Mesenteric fat pad (tissue), 1 donor: ENCODE measurements at regions not wholly inside any gene's neighbourhood (a gene's known extent, or its start where the extent isn't known, plus 50 kb on each side); places are given as distances from the start of the nearest gene placed in this dataset. TPM values are rescaled to one million over a fixed set of nuclear protein-coding genes. Genes with fewer than 3 reads are reported as not detected.

Source experiments
- microRNA-seq: library from miRNA; unstranded; fragments of <30 nt; microRNA quantifications from one replicate; pipeline ENCODE4 v1.2.0, GENCODE V29; 2020; ENCODE audit warnings: borderline number of aligned reads
- donor health status: DM: yes; HTN: yes; CAD: no.

Small RNA genes lying in the stretch of these regions (microRNA-seq; reads per million reads assigned to microRNA genes)
- not detected for gene MIR5701-2
